SK-N-SH (cell line): ENCODE measurements at regions not wholly inside any gene's neighbourhood (a gene's known extent, or its start where the extent isn't known, plus 50 kb on each side); places are given as distances from the start of the nearest gene placed in this dataset.

Source experiments
- CTCF ChIA-PET: fragments of 300-600, 350-600 bp; formaldehyde crosslinking; extraction: SDS; loops from one replicate; lab custom pipeline; 2021; lab: Yijun Ruan, JAX
- POLR2A ChIA-PET: fragments of 350-600 bp; sonication (Branson Sonifier 250); formaldehyde crosslinking; extraction: SDS; loops from one replicate; lab custom pipeline; 2020; ENCODE audit warnings: antibody characterized with exemption, inconsistent platforms; lab: Yijun Ruan, JAX
- DNase-seq: peaks from one replicate; pipeline ENCODE4 v3.0.0; 2012
- H2AFZ ChIP-seq: fragments of 200-600 bp; sonication (generic); 2 replicates; pipeline ENCODE4 v1.8.1; 2016; ENCODE audit warnings: antibody characterized with exemption, mild to moderate bottlenecking, low read depth
- H3F3A ChIP-seq: fragments of 200-600 bp; sonication (generic); replicated peaks from 2 replicates; pipeline ENCODE3; 2016; ENCODE audit warnings: antibody characterized with exemption, mild to moderate bottlenecking; ENCODE audit not compliant: insufficient read depth
- H3K27ac ChIP-seq, 2 experiments: fragments of 200-500 bp in 1 of 2; fragments of 200-600 bp in 1 of 2; sonication (Bioruptor generic) in 1 of 2; sonication (generic), shearing (Covaris generic) in 1 of 2; 2 replicates each; pipeline versions ENCODE4 v1.5.1 to v1.6.1; 2014 to 2016; ENCODE audit warnings: low read depth in 2 of 2, inconsistent platforms in 1 of 2, low read length in 1 of 2, mild to moderate bottlenecking in 1 of 2, mixed read lengths in 1 of 2
- H3K27me3 ChIP-seq: fragments of 200-600 bp; sonication (generic), shearing (Covaris generic); 2 replicates; pipeline ENCODE4 v1.6.1; 2016; ENCODE audit warnings: mixed run types; ENCODE audit not compliant: insufficient read depth
- H3K36me3 ChIP-seq, 2 experiments: fragments of 200-500 bp in 1 of 2; fragments of 200-600 bp in 1 of 2; sonication (Bioruptor generic) in 1 of 2; sonication (generic) in 1 of 2; replicated peaks in 1 of 2; 2 replicates each; pipeline versions ENCODE3 to v1.5.1; 2014 to 2016; ENCODE audit warnings: low read length in 1 of 2, mild to moderate bottlenecking in 1 of 2; ENCODE audit not compliant: insufficient read depth in 2 of 2, control insufficient read depth in 1 of 2
- H3K4me1 ChIP-seq, 2 experiments: fragments of 200-500 bp in 1 of 2; fragments of 200-600 bp in 1 of 2; sonication (Bioruptor generic) in 1 of 2; sonication (generic), shearing (Covaris generic) in 1 of 2; 2 replicates each; pipeline versions ENCODE4 v1.5.1 to v1.6.1; 2014 to 2016; ENCODE audit warnings: low read depth in 1 of 2, low read length in 1 of 2, mixed run types in 1 of 2; ENCODE audit not compliant: insufficient read depth in 2 of 2, control insufficient read depth in 1 of 2
- H3K4me2 ChIP-seq: fragments of 200-600 bp; sonication (generic), shearing (Covaris generic); 2 replicates; pipeline ENCODE4 v1.6.1; 2017; ENCODE audit warnings: mixed run types
- H3K4me3 ChIP-seq, 2 experiments: fragments of 200-500 bp in 1 of 2; fragments of 200-600 bp in 1 of 2; sonication (Bioruptor generic) in 1 of 2; sonication (generic), shearing (Covaris generic) in 1 of 2; 2 replicates each; pipeline versions ENCODE4 v1.5.1 to v1.8.1; 2014 to 2016; ENCODE audit warnings: low read depth in 2 of 2, inconsistent platforms in 1 of 2, low read length in 1 of 2, mild to moderate bottlenecking in 1 of 2, mixed read lengths in 1 of 2, moderate library complexity in 1 of 2
- H3K79me2 ChIP-seq: fragments of 200-600 bp; sonication (generic); 2 replicates; pipeline ENCODE4 v1.8.1; 2017; ENCODE audit warnings: mild to moderate bottlenecking; ENCODE audit not compliant: insufficient read depth
- H3K9ac ChIP-seq: fragments of 200-600 bp; sonication (generic); 2 replicates; pipeline ENCODE4 v1.6.1; 2017; ENCODE audit warnings: mixed run types
- H3K9me2 ChIP-seq: fragments of 200-600 bp; sonication (generic); 2 replicates; pipeline ENCODE4 v1.6.1; 2017; ENCODE audit warnings: mixed run types
- H3K9me3 ChIP-seq: fragments of 200-600 bp; sonication (generic); 2 replicates; pipeline ENCODE4 v1.6.1; 2017; ENCODE audit warnings: mixed run types, mild to moderate bottlenecking, moderate library complexity
- H4K20me1 ChIP-seq: fragments of 200-600 bp; sonication (generic); 2 replicates; pipeline ENCODE4 v1.6.1; 2017; ENCODE audit warnings: mild to moderate bottlenecking, mixed run types; ENCODE audit not compliant: insufficient read depth
- ELF1 ChIP-seq: IDR thresholded peaks from 2 replicates; pipeline ENCODE4 v1.4.0; 2012
- FOSL2 ChIP-seq: IDR thresholded peaks from 2 replicates; pipeline ENCODE4 v1.4.0; 2012; ENCODE audit warnings: low read depth, mild to moderate bottlenecking, moderate library complexity, borderline replicate concordance
- FOXM1 ChIP-seq: IDR thresholded peaks from 2 replicates; pipeline ENCODE4 v1.4.0; 2012; ENCODE audit warnings: low read depth, mild to moderate bottlenecking
- NRF1 ChIP-seq: IDR thresholded peaks from 2 replicates; pipeline ENCODE4 v1.6.1; 2012; ENCODE audit warnings: low read depth, mild to moderate bottlenecking, low read length
- PBX3 ChIP-seq: IDR thresholded peaks from 2 replicates; pipeline ENCODE4; 2012
- POLR2AphosphoS5 ChIP-seq: IDR thresholded peaks from 2 replicates; pipeline ENCODE4 v1.6.1; 2012; ENCODE audit warnings: low read depth, low read length
- RFX5 ChIP-seq: IDR thresholded peaks from 2 replicates; pipeline ENCODE4 v1.6.1; 2012; ENCODE audit warnings: mild to moderate bottlenecking, improper control_type of control experiment, low read length
- RXRA ChIP-seq: IDR thresholded peaks from 2 replicates; pipeline ENCODE4 v1.4.0; 2012; ENCODE audit warnings: low read depth, mild to moderate bottlenecking, borderline replicate concordance
- SIN3A ChIP-seq: IDR thresholded peaks from 2 replicates; pipeline ENCODE4 v1.6.1; 2012; ENCODE audit warnings: low read depth, mild to moderate bottlenecking, low read length, moderate library complexity, borderline replicate concordance
- SMC3 ChIP-seq: IDR thresholded peaks from 2 replicates; pipeline ENCODE4 v1.6.1; 2012; ENCODE audit warnings: low read depth, low read length, improper control_type of control experiment
- TEAD4 ChIP-seq: IDR thresholded peaks from 2 replicates; pipeline ENCODE4 v1.4.0; 2012; ENCODE audit warnings: mild to moderate bottlenecking, borderline replicate concordance; ENCODE audit not compliant: insufficient read depth
- USF1 ChIP-seq: IDR thresholded peaks from 2 replicates; pipeline ENCODE4 v1.4.0; 2012; ENCODE audit warnings: low read depth, borderline replicate concordance
- USF2 ChIP-seq: fragments of 150-350 bp; IDR thresholded peaks from 2 replicates; pipeline ENCODE4 v1.6.1; 2017; ENCODE audit warnings: antibody characterized with exemption, low read length, low read depth, borderline replicate concordance
- WGBS: methylation state at CpG from one replicate; pipeline ENCODE4 v1.1.6; 2017; ENCODE audit warnings: low lambda C conversion rate; 5-methylcytosine and 5-hydroxymethylcytosine counted together

DNA sequence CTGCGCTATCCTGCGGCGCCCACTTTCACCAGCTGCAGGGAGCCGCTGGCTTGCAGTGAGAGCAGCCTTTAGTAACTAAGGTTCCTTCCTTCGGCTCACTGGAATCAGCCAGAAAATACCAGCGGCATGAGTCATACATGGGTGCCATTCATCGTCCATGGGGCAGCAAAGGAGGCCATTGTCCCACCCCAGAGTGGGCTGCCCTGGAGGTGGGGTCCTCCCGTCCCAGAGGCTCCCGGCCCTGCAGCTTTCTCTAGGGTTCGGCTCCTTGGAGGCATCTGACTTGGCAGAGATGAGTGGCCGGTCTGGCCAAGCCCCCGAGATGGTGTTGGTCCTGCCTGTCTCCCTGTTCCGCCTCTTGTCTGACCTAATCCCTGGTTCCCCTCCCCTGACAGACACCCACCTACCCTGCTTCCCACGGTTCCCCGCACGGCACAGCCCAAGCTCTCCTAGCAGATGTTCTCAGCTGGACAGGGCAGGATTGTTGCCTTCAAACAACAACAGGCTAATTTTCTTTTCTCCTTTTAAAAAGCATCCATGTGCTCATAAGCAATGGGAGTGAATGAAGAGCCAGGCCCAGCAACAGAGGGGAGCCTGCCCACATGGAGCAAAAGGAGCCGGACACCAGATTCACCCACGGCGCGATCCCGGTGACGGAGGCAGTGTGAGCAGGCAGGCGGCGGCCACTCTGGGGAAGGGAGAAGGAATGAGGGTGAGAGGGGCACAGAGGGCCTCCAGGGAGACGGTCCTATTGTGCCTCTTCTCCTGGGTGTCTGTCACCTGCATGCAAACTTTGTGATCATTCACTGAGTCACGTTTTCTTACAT lies 97.0 kb upstream of the COL5A1 start (continued):
- TF ChIP-seq USF2 = no peak
- TF ChIP-seq SIN3A = no peak
- no peak for TF ChIP-seq FOXM1
- no peak for TF ChIP-seq TEAD4
- TF ChIP-seq FOSL2 = peak; percentile 83
- TF ChIP-seq ELF1 = no peak
- peak; percentile 68 for TF ChIP-seq PBX3
- no peak for TF ChIP-seq NRF1
- no peak for TF ChIP-seq USF1
- TF ChIP-seq SMC3 = no peak

DNA sequence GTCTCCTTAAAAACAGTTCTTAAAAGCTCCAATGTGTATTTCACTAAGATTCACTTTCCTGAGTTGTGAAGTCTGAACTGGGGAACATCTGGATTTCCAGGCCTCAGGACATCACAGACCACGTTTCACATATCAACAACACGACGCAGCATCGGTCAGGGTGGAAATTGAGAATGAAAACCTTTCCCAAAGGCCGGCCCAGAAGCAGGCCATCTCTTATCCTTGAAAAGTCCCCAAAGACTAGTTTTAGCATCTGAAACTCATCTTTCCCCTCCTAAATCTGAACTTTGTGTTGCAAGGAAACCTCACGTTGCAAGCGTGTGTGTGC lies 96.4 kb upstream of the COL5A1 start:
- POLR2A ChIA-PET = no interaction called here
- 88% methylated on average over 7 of the region's 7 CpGs for WGBS
- Histone ChIP-seq H3K36me3 (no peaks in the 10 kb centered on the region), H3K27ac (peak overlapping the region in 1 of 2 experiments; percentile 38; a peak in 1 of 4 replicates), H3K27me3 (no peaks in the 10 kb centered on the region), H2AFZ (no peak overlapping the region), H3K9ac (no peak overlapping the region), H3K4me3 (no peak overlapping the region), H3K4me2 (no peak overlapping the region), H3K9me2 (no peaks in the 10 kb centered on the region), H3F3A (peaks cover 9% of the 10 kb centered on the region), H3K79me2 (no peaks in the 10 kb centered on the region), H3K9me3 (no peaks in the 10 kb centered on the region), H3K4me1 (peaks cover 0 to 13% of the 10 kb centered on the region in 2 experiments; a peak in 1 of 4 replicates), H4K20me1 (no peaks in the 10 kb centered on the region)
- DNase-seq = no peak
- TF ChIP-seq RXRA (no peak), TEAD4 (no peak), USF1 (no peak), POLR2AphosphoS5 (no peak), RFX5 (no peak), NRF1 (no peak)
- CTCF ChIA-PET = no interaction called here
